Upper lobe of right lung (tissue), 1 donor: ENCODE measurements at regions not wholly inside any gene's neighbourhood (a gene's known extent, or its start where the extent isn't known, plus 50 kb on each side); places are given as distances from the start of the nearest gene placed in this dataset.

Experiments
- ATAC-seq: fragments of 200-7000 bp; cut with Tn5 transposase; one replicate; pipeline ENCODE4 v1.9.1; 2020; ENCODE audit warnings: mild to moderate bottlenecking, moderate library complexity
- DNase-seq: peaks from one replicate; pipeline ENCODE4 v3.0.0-alpha.2; 2020
- H3K27ac ChIP-seq: fragments of 200-600 bp; one replicate; pipeline ENCODE4 v1.8.0; 2022
- H3K27me3 ChIP-seq: fragments of 200-600 bp; one replicate; pipeline ENCODE4 v1.8.0; 2022; ENCODE audit warnings: mild to moderate bottlenecking
- H3K36me3 ChIP-seq: fragments of 200-600 bp; one replicate; pipeline ENCODE4 v1.8.0; 2022
- H3K4me1 ChIP-seq: fragments of 200-600 bp; one replicate; pipeline ENCODE4 v1.8.0; 2022
- H3K4me3 ChIP-seq: fragments of 200-600 bp; one replicate; pipeline ENCODE4 v1.8.0; 2022; ENCODE audit warnings: mild to moderate bottlenecking
- H3K9me3 ChIP-seq: fragments of 200-600 bp; one replicate; pipeline ENCODE4 v1.8.0; 2022
- CTCF ChIP-seq: fragments of 200-600 bp; IDR thresholded peaks from one replicate; pipeline ENCODE4 v1.8.0; 2022; ENCODE audit warnings: antibody characterized with exemption
- intact Hi-C: fragments of 100-400 bp; cut with DNase I; formaldehyde crosslinking; loops from one replicate; pipeline ENCODE4 v1.11.0; 2022
- donor health status: DM: no; HTN: yes; CAD: no; lungs with severe emphysema.

GRCh38 chr9:16180546-16180945, 627.7 kb downstream of the CCDC171 start:
- no peak for TF ChIP-seq CTCF
- Histone ChIP-seq H3K36me3 (no peaks in the 10 kb centered on the region), H3K9me3 (no peaks in the 10 kb centered on the region), H3K27me3 (no peaks in the 10 kb centered on the region), H3K4me3 (no peak overlapping the region), H3K4me1 (no peaks in the 10 kb centered on the region), H3K27ac (no peak overlapping the region)
- intact Hi-C loops, result no loop called here
- no peak for DNase-seq
- no peak for ATAC-seq

GRCh38 chr9:16181539-16181938, 628.7 kb downstream of the CCDC171 start:
- Histone ChIP-seq H3K27me3 (no peaks in the 10 kb centered on the region), H3K4me1 (no peaks in the 10 kb centered on the region), H3K36me3 (no peaks in the 10 kb centered on the region), H3K9me3 (no peaks in the 10 kb centered on the region), H3K4me3 (no peak overlapping the region), H3K27ac (no peak overlapping the region)
- no peak for ATAC-seq
- intact Hi-C loops, result no loop called here
- no peak for DNase-seq
- no peak for TF ChIP-seq CTCF

GRCh38 chr9:16182784-16183183, 629.9 kb downstream of the CCDC171 start:
- intact Hi-C loops, result no loop called here
- Histone ChIP-seq H3K4me1 (no peaks in the 10 kb centered on the region), H3K27me3 (no peaks in the 10 kb centered on the region), H3K27ac (no peak overlapping the region), H3K4me3 (no peak overlapping the region), H3K9me3 (no peaks in the 10 kb centered on the region), H3K36me3 (no peaks in the 10 kb centered on the region)
- no peak for TF ChIP-seq CTCF
- DNase-seq (no peak), ATAC-seq (no peak)

GRCh38 chr9:16184964-16185646, 632.3 kb downstream of the CCDC171 start:
- TF ChIP-seq CTCF, result no peak
- ATAC-seq, result no peak
- no peaks in the 10 kb centered on the region for H3K9me3 ChIP-seq
- DNase-seq, result no peak
- no peaks in the 10 kb centered on the region for H3K4me1 ChIP-seq
- no peak overlapping the region for H3K27ac ChIP-seq
- no peaks in the 10 kb centered on the region for H3K27me3 ChIP-seq
- intact Hi-C loops, result no loop called here
- H3K36me3 ChIP-seq, result no peaks in the 10 kb centered on the region
- no peak overlapping the region for H3K4me3 ChIP-seq

GRCh38 chr9:16191191-16191590, 638.3 kb downstream of the CCDC171 start:
- intact Hi-C loops, result no loop called here
- no peak overlapping the region for H3K27ac ChIP-seq
- TF ChIP-seq CTCF, result no peak

More at GRCh38 chr9:16191191-16191590, 638.3 kb downstream of the CCDC171 start:
- Histone ChIP-seq H3K4me1 (peaks cover 4% of the 10 kb centered on the region), H3K4me3 (no peak overlapping the region), H3K36me3 (no peaks in the 10 kb centered on the region), H3K9me3 (no peaks in the 10 kb centered on the region), H3K27me3 (no peaks in the 10 kb centered on the region)
- ATAC-seq (no peak), DNase-seq (no peak)
